LNCAP (cell line): ENCODE measurements at regions not wholly inside any gene's neighbourhood (a gene's known extent, or its start where the extent isn't known, plus 50 kb on each side); places are given as distances from the start of the nearest gene placed in this dataset.

Source experiments
- TF ChIP-seq, protein P1 (sequence below): fragments of 450-650 bp; IDR thresholded peaks from 2 replicates; pipeline ENCODE4 v1.5.1; 2017; ENCODE audit warnings: mild to moderate bottlenecking

DNA sequence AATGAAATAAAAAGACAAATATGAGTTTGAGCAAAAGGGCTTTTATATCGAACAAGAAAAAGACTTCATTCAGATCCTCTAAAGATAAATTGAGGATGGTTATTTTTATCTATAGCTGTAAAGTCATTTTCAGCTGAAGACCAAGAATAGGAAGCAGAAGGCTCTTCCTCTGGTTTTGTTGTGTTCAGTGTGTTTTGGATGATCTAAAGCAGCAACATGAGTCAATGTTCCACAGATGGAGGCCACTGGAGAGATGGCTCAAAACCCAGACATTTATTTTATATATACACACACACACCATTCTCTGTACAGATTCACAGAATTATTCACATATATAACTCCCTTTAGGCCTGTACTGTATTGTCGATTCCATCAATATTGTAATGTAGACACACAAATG, 424.3 kb downstream of the MBD2 start:
- TF ChIP-seq, protein P1, sequence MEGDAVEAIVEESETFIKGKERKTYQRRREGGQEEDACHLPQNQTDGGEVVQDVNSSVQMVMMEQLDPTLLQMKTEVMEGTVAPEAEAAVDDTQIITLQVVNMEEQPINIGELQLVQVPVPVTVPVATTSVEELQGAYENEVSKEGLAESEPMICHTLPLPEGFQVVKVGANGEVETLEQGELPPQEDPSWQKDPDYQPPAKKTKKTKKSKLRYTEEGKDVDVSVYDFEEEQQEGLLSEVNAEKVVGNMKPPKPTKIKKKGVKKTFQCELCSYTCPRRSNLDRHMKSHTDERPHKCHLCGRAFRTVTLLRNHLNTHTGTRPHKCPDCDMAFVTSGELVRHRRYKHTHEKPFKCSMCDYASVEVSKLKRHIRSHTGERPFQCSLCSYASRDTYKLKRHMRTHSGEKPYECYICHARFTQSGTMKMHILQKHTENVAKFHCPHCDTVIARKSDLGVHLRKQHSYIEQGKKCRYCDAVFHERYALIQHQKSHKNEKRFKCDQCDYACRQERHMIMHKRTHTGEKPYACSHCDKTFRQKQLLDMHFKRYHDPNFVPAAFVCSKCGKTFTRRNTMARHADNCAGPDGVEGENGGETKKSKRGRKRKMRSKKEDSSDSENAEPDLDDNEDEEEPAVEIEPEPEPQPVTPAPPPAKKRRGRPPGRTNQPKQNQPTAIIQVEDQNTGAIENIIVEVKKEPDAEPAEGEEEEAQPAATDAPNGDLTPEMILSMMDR = no peak

DNA sequence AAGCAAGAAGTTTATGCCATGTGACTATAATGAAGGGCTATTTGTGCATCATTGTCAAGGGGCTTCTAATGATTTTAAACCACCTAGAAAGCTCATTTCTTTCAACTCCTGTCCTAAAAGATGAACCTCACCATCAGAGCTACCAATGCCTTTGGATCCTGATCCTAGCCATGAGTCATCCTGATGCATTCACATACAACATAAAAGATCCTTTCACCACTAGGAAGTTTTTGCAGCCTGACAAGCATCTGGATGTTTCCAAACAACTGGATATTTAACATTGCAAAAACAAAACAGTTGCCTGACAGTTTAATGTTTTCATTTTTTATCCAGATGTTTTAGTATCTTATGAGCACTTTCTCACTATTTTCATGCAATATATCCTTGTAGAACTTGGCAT, 425.3 kb downstream of the MBD2 start:
- TF ChIP-seq, protein P1 = no peak

DNA sequence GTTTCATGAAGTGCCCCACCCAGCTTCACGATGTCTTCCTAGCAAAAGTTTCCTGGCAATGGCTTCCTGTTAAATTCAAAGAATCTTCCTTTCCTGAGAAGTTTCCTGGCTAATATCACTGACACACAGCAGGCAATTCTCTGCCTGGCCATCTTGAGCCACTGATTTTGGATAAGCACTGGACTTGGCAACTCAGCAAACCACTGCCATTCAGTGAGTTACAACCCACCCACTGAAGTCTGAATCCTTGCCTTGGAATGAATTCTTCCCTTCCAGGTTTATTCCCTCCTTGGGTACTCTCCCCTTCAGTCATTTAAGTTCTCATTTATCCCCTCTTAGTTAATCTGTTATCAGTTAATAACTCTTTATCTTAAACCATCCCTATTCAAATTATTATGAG, 426.0 kb downstream of the MBD2 start:
- TF ChIP-seq, protein P1 = no peak

DNA sequence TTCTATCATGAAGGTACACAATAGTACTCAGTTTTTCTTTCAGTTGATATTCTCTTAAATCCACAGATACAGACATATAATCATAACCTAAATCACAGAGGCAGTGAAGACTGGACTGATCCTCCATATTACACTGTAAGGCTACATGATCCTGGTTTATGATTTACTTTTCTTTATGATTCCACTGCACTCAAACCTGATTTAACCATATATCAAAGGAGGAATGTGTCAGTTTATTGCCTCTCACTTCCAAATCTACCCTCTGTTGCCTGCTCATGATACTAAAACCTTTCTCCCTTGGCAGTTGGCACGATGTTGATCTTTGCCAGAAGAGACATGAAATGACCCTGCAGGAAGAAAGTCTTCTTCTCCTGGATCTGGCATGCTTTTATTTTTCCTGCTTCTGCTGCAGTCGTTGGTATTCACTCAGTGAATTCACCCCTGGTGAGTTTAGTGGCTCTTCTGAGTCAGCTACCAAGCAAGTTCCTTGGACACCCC, 426.4 kb downstream of the MBD2 start:
- TF ChIP-seq, protein P1 = no peak

DNA sequence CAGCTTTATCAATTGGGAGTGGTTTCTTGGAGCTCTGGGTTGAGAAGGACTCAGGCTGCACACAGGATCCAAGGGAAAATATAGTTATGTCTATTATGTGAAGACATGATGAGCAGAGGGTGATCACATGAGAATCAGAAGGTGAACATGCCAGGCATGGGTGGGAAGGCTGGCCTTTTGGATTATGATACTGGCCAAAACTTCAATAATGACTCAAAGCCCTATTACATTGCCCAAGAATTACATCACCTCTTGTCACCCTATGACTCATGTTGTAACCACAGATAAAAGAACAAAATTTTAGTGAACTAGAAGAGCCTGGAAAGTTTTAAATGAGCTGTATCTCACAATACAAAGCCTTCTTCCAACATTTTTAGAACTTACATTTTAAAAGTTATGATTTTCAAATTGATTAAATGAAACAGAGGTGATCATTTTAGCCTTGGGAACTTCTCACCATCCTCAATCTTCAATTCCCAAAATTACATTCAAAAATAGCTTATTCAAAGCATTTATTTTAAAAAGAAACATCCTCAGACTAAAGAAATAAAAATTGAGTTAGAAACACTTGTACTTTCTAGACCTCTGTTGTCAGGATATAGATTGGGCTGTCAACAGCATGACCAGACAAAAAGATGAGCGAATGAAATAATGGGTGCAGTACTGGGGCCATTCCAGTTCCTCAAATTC, 428.3 kb downstream of the MBD2 start:
- TF ChIP-seq, protein P1 = no peak

DNA sequence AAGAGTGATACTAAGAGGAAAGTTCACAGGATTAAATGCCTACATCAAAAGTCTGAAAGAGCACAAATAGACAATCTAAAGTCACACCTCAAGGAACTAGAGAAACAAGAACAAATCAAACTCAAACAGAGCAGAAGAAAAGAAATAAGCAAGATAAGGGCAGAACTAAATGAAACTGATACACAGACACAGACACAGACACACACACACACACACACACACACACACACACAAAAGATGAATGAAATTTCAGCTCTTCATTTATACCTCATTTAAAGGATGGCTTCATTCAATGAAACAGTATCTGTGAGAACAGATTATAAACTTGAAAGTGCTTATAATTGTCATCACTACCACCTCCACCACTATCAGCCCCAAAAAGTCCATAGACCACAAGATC, 428.9 kb downstream of the MBD2 start:
- TF ChIP-seq, protein P1 = no peak

DNA sequence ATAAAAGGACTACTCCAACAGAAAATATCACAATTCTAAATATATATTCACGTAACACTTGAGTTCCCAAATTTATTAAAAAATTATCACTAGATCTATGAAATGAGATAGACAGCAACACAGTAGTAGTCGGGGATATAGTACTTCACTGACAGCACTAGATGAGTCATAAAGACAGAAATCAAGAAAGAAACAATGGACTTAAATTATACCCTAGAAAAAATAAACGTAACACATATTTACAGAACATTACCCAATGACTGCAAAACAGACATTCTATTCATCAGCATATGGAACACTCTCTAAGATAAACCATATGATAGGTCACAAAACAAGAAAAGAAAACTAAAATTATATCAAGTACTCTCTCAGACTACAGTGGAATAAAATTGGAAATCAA, 429.4 kb downstream of the MBD2 start:
- TF ChIP-seq, protein P1 = no peak

DNA sequence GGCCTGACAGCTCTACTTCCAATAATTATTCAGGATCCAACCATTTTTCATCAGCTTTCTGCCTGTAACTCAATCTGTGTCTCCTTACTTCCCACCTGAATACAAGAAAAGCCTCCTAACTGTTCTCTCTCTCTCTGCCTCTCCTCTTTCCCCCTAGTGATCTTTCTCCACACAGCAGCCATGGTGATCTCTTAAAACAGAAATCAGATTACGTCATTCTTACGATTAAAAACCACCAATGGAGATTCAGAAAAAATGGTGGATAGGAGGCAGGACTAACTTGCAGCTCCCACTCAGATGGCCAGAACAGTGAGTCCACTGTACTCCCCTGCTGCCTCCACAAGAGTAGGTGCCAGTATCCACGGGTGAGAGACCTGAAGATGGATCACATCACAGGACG, 431.7 kb downstream of the MBD2 start:
- TF ChIP-seq, protein P1 = no peak
